IPS DF 6.9 (cell line): ENCODE measurements at regions not wholly inside any gene's neighbourhood (a gene's known extent, or its start where the extent isn't known, plus 50 kb on each side); places are given as distances from the start of the nearest gene placed in this dataset.
"Not testable (repeated sequence)": the region's sequence is repeated elsewhere in the genome, so short reads cannot be mapped to it uniquely, and the experiment has no call there.

ENCODE experiments used
- DNase-seq: peaks from one replicate; pipeline ENCODE4 v3.0.0-alpha.2; 2013; ENCODE audit warnings: low read depth, low spot score
- H3K27ac ChIP-seq: one replicate; pipeline ENCODE4 v1.5.1; 2013; ENCODE audit warnings: low read length, control low read depth
- H3K27me3 ChIP-seq: 2 replicates; pipeline ENCODE4 v1.6.1; 2013; ENCODE audit warnings: mild to moderate bottlenecking, low read length; ENCODE audit not compliant: control insufficient read depth, insufficient read depth
- H3K36me3 ChIP-seq: 2 replicates; pipeline ENCODE4 v1.6.1; 2013; ENCODE audit warnings: low read length; ENCODE audit not compliant: control insufficient read depth, insufficient read depth
- H3K4me1 ChIP-seq: 2 replicates; pipeline ENCODE4 v1.6.1; 2013; ENCODE audit warnings: low read length; ENCODE audit not compliant: control insufficient read depth, insufficient read depth
- H3K4me3 ChIP-seq: 2 replicates; pipeline ENCODE4 v1.5.1; 2013; ENCODE audit warnings: mild to moderate bottlenecking, low read length
- H3K9me3 ChIP-seq: 2 replicates; pipeline ENCODE4 v1.6.1; 2013; ENCODE audit warnings: low read length, inconsistent platforms; ENCODE audit not compliant: control insufficient read depth, insufficient read depth
- WGBS: extraction: QIAGEN DNeasy Blood & Tissue Kit; methylation state at CpG from one replicate; pipeline ENCODE4 v1.1.7; 2013; ENCODE audit warnings: mixed read lengths, missing lambda C conversion rate; ENCODE audit not compliant: insufficient read length, insufficient coverage; 5-methylcytosine and 5-hydroxymethylcytosine counted together

DNA sequence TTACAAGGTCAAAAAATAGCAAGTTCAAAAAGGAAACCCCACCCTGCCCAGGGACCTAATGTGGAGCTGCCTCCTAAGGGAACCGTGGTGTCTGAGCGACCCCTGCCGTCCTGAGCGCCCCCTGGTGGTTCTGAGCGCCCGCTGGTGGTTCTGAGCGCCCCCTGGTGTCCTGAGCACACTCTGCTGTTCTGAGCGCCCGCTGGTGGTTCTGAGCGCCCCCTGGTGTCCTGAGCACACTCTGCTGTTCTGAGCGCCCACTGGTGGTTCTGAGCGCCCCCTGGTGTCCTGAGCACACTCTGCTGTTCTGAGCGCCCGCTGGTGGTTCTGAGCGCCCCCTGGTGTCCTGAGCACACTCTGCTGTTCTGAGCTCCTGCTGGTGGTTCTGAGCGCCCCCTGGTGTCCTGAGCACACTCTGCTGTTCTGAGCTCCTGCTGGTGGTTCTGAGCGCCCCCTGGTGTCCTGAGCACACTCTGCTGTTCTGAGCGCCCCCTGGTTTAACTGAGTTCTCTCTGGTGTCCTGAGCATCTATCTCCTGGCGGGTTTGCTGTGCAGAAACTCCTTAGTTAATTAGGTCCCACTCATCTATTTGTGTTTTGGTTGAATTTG lies 1137.5 kb downstream of the TMEM121 start:
- not testable (repeated sequence) for H3K4me3 ChIP-seq, DNase-seq, H3K36me3 ChIP-seq

GRCh38 chr14:106665814-106666213 lies 1139.4 kb downstream of the TMEM121 start:
- Histone ChIP-seq H3K27ac (no peak overlapping the region), H3K9me3 (peaks cover 5% of the 10 kb centered on the region), H3K4me3 (no peak overlapping the region), H3K36me3 (no peaks in the 10 kb centered on the region), H3K4me1 (no peaks in the 10 kb centered on the region), H3K27me3 (no peaks in the 10 kb centered on the region)
- no peak for DNase-seq
- WGBS, result no CpG with 5 or more reads among the region's 15 CpGs

More for the DNA sequence above, 1137.5 kb downstream of the TMEM121 start:
- not testable (repeated sequence) for H3K4me1 ChIP-seq, H3K27me3 ChIP-seq, H3K9me3 ChIP-seq, H3K27ac ChIP-seq
- no CpG with 5 or more reads among the region's 19 CpGs for WGBS

GRCh38 chr14:106666341-106666740 lies 1140.0 kb downstream of the TMEM121 start:
- Histone ChIP-seq H3K27ac (no peak overlapping the region), H3K36me3 (no peaks in the 10 kb centered on the region), H3K4me1 (no peaks in the 10 kb centered on the region), H3K9me3 (peaks cover 5% of the 10 kb centered on the region), H3K4me3 (no peak overlapping the region), H3K27me3 (no peaks in the 10 kb centered on the region)
- no CpG with 5 or more reads among the region's 4 CpGs for WGBS
- no peak for DNase-seq

DNA sequence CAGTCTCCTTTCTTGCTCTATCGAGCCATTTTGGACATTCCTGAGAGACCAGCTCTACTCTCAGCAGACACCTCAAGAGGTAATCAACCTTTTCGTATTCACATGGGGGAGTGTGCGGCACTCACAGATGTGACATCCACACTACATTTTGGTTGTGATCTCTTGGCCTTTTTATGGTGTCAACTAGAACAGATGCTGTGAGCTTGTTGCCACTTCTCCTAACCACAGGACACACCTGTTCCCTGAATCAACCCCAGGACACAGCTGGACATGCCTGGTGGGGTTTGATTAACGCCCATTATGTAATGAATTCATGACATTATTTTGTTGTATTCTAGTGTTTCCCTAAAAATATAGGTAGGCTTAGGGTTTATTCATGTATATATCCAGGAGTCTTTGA lies 1143.6 kb downstream of the TMEM121 start:
- no peak overlapping the region for H3K27ac ChIP-seq
- H3K4me3 ChIP-seq, result no peak overlapping the region
- no peaks in the 10 kb centered on the region for H3K36me3 ChIP-seq
- peaks cover 6% of the 10 kb centered on the region for H3K9me3 ChIP-seq
- WGBS, result no CpG with 5 or more reads among the region's 4 CpGs
- H3K4me1 ChIP-seq, result no peaks in the 10 kb centered on the region
- no peaks in the 10 kb centered on the region for H3K27me3 ChIP-seq
- DNase-seq, result no peak

- H3K4me1 ChIP-seq, H3K9me3 ChIP-seq, H3K27me3 ChIP-seq, H3K4me3 ChIP-seq, DNase-seq, H3K27ac ChIP-seq, H3K36me3 ChIP-seq: not testable (repeated sequence)
- no CpG with 5 or more reads among the region's 2 CpGs for WGBS
Observed at GRCh38 chr14:106674093-106674492, 1147.7 kb downstream of the TMEM121 start.

GRCh38 chr14:106674509-106675125 lies 1148.2 kb downstream of the TMEM121 start:
- not testable (repeated sequence) for H3K4me1 ChIP-seq, H3K36me3 ChIP-seq, H3K4me3 ChIP-seq, H3K27ac ChIP-seq, H3K27me3 ChIP-seq, DNase-seq
- WGBS, result no CpG with 5 or more reads among the region's 13 CpGs
- H3K9me3 ChIP-seq, result peaks cover 12% of the 10 kb centered on the region

GRCh38 chr14:106675716-106676115 lies 1149.3 kb downstream of the TMEM121 start:
- not testable (repeated sequence) for DNase-seq, H3K4me1 ChIP-seq

DNA sequence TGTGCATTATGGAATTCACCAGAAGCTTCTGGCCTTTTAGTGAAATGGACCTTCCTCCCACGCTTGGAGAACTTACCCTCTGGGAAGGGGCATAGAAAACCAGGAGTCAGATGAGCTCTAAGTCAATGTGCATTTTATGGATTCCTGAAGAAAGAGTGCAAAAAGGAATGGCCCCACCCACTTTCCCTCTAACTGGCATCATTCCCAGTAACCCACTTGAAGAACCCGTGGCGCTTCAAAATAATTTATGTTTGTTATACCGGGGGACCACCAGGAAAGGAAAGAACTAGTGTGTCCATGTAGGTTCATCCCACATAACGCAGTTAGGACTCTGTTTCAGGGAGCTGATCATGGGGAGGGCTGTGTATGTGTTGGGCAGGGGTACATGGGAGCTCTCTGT lies 1153.4 kb downstream of the TMEM121 start:
- no peaks in the 10 kb centered on the region for H3K4me1 ChIP-seq
- no peaks in the 10 kb centered on the region for H3K27me3 ChIP-seq
- no CpG with 5 or more reads among the region's 5 CpGs for WGBS
- H3K27ac ChIP-seq, result no peak overlapping the region
- DNase-seq, result no peak
- H3K36me3 ChIP-seq, result no peaks in the 10 kb centered on the region
- H3K9me3 ChIP-seq, result peaks cover 5% of the 10 kb centered on the region
- H3K4me3 ChIP-seq, result no peak overlapping the region

More at GRCh38 chr14:106675716-106676115, 1149.3 kb downstream of the TMEM121 start:
- WGBS, result no CpG with 5 or more reads among the region's 3 CpGs
- not testable (repeated sequence) for H3K27me3 ChIP-seq, H3K4me3 ChIP-seq, H3K9me3 ChIP-seq, H3K36me3 ChIP-seq, H3K27ac ChIP-seq

- H3K27ac ChIP-seq, result no peak overlapping the region
- no peak overlapping the region for H3K4me3 ChIP-seq
- no peaks in the 10 kb centered on the region for H3K4me1 ChIP-seq
- peaks cover 8% of the 10 kb centered on the region for H3K9me3 ChIP-seq
- WGBS, result no CpG with 5 or more reads among the region's 8 CpGs
- H3K27me3 ChIP-seq, result no peaks in the 10 kb centered on the region
- no peaks in the 10 kb centered on the region for H3K36me3 ChIP-seq
- DNase-seq, result no peak
Observed at GRCh38 chr14:106681161-106681560, 1154.8 kb downstream of the TMEM121 start.

DNA sequence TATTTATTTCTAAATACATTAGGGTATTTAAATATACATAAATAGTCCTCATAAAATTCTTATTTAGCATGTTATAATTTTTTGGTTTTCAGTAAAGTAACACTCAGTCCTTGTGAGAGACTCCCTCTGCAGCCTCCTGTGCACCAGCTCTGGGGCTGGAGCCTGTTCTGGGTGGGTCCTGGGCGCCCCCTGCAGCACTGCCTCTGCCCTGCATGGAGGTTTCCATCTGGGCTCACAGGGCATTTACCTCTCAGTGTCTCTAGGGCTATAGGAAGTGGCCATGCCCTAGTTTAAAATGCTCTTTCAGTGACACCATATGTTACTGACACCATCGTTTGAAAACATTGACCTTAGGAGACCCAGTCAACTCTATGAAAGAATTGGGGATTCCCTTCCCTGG lies 1155.2 kb downstream of the TMEM121 start:
- no peaks in the 10 kb centered on the region for H3K36me3 ChIP-seq
- H3K27me3 ChIP-seq, result no peaks in the 10 kb centered on the region
- H3K4me3 ChIP-seq, result no peak overlapping the region
- no peak overlapping the region for H3K27ac ChIP-seq
- H3K4me1 ChIP-seq, result no peaks in the 10 kb centered on the region
- no peak for DNase-seq
- no CpG with 5 or more reads among the region's 2 CpGs for WGBS
- peaks cover 10% of the 10 kb centered on the region for H3K9me3 ChIP-seq

- H3K27me3 ChIP-seq, result no peaks in the 10 kb centered on the region
- H3K9me3 ChIP-seq, result peaks cover 10% of the 10 kb centered on the region
- H3K4me1 ChIP-seq, result no peaks in the 10 kb centered on the region
- H3K4me3 ChIP-seq, result no peak overlapping the region
- H3K27ac ChIP-seq, result no peak overlapping the region
- no peak for DNase-seq
- no peaks in the 10 kb centered on the region for H3K36me3 ChIP-seq
- no CpG with 5 or more reads among the region's 4 CpGs for WGBS
Observed at GRCh38 chr14:106683631-106684030, 1157.2 kb downstream of the TMEM121 start.
